ENCODE measurements at regions not wholly inside any gene's neighbourhood (a gene's known extent, or its start where the extent isn't known, plus 50 kb on each side); places are given as distances from the start of the nearest gene placed in this dataset.
"Not testable (repeated sequence)": the region's sequence is repeated elsewhere in the genome, so short reads cannot be mapped to it uniquely, and the experiment has no call there.

GRCh38 chr10:108036265-108036664 is 871.8 kb upstream of the SORCS1 start:
- TF ChIP-seq CTCF (conservative IDR thresholded peaks at IDR 0.05; ENCODE audit: control insufficient read depth, insufficient read depth, low read depth, low read length): no peak
- no peak for DNase-seq (ENCODE audit: low read depth)

DNA sequence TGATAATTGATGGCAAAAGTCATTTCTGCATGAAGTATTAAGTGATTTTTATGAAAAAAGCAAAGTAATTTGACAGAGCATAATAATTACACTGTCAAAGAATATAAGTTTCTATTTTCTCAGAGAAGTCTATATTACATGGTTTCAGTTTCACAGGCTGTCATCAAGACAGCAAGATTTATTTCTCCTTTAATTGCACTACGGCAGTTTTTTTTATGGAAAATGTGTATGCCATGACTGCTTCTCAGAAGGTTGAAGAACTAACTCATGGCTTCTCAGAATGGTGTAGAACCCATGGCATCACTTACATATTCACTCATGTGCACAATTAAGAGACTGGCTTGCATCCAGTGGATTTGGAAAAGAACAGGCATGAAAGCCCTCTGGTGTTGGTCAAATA is 870.3 kb upstream of the SORCS1 start:
- H3K4me3 ChIP-seq (ENCODE audit: control insufficient read depth, low read depth, low read length): no peak overlapping the region
- no peak for TF ChIP-seq CTCF (conservative IDR thresholded peaks at IDR 0.05; ENCODE audit: control insufficient read depth, insufficient read depth, low read depth, low read length)
- no peak for DNase-seq (ENCODE audit: low read depth)

More at GRCh38 chr10:108036265-108036664, 871.8 kb upstream of the SORCS1 start:
- H3K4me3 ChIP-seq (ENCODE audit: control insufficient read depth, low read depth, low read length): no peak overlapping the region

DNA sequence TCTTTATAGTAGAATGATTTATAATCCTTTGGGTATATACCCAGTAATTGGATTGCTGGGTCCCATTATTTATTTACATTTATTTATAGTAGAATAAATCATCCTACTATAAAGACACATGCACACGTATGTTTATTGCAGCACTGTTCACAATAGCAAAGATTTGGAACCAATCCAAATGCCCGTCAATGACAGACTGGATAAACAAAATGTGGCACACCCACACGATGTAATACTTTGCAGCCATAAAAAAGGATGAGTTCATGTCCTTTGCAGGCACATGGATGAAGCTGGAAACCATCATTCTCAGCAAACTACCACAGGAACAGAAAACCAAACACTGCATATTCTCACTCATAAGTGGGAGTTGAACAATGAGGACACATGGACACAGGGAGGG is 869.0 kb upstream of the SORCS1 start:
- not testable (repeated sequence) for H3K4me3 ChIP-seq (ENCODE audit: control insufficient read depth, low read depth, low read length); DNase-seq (ENCODE audit: low read depth)

- H3K4me3 ChIP-seq (ENCODE audit: control insufficient read depth, low read depth, low read length): no peak overlapping the region
- TF ChIP-seq CTCF (conservative IDR thresholded peaks at IDR 0.05; ENCODE audit: control insufficient read depth, insufficient read depth, low read depth, low read length): no peak
- no peak for DNase-seq (ENCODE audit: low read depth)
Observed at GRCh38 chr10:108031505-108031904, 867.0 kb upstream of the SORCS1 start.

- no peak for TF ChIP-seq CTCF (conservative IDR thresholded peaks at IDR 0.05; ENCODE audit: control insufficient read depth, insufficient read depth, low read depth, low read length)
- no peak overlapping the region for H3K4me3 ChIP-seq (ENCODE audit: control insufficient read depth, low read depth, low read length)
- no peak for DNase-seq (ENCODE audit: low read depth)
Observed at GRCh38 chr10:108014902-108015177, 850.3 kb upstream of the SORCS1 start.

- no peak for DNase-seq (ENCODE audit: low read depth)
- no peak overlapping the region for H3K4me3 ChIP-seq (ENCODE audit: control insufficient read depth, low read depth, low read length)
- no peak for TF ChIP-seq CTCF (conservative IDR thresholded peaks at IDR 0.05; ENCODE audit: control insufficient read depth, insufficient read depth, low read depth, low read length)
Observed at GRCh38 chr10:108014145-108014901, 849.8 kb upstream of the SORCS1 start.

DNA sequence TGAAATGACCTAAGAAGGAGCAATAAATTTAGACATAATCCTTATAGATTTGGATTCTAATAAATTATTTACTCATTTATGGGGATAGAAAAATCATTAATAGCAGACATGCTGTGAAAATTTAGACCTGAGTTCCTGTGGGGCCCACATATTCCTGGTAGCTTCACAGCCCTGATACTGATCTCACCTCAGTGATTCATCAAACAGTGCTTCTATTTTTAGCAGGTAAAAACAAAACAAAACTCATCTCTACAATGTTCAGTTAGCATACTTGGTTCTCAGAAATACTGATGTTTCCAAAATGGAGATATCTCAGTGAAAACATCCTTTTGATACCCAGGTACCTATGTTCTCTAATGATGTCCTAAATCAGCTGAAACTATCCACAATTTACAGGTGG is 841.1 kb upstream of the SORCS1 start:
- no peak for DNase-seq (ENCODE audit: low read depth)
- TF ChIP-seq CTCF (conservative IDR thresholded peaks at IDR 0.05; ENCODE audit: control insufficient read depth, insufficient read depth, low read depth, low read length): no peak
- no peak overlapping the region for H3K4me3 ChIP-seq (ENCODE audit: control insufficient read depth, low read depth, low read length)

Data from fibroblast of mammary gland (primary cell).